OCI-LY3 (cell line): ENCODE measurements at regions not wholly inside any gene's neighbourhood (a gene's known extent, or its start where the extent isn't known, plus 50 kb on each side); places are given as distances from the start of the nearest gene placed in this dataset.

Source experiments
- CTCF ChIP-seq: fragments of 200-600, 300-600 bp; sonication (generic); IDR thresholded peaks from 2 replicates; pipeline ENCODE4 v1.5.1; 2014; ENCODE audit warnings: antibody characterized with exemption, low read length, low read depth
- EZH2phosphoT487 ChIP-seq: fragments of 200-600 bp; shearing (Covaris generic); IDR thresholded peaks from 2 replicates; pipeline ENCODE4 v1.6.1; 2018; ENCODE audit warnings: antibody characterized with exemption, mixed run types, low read depth

DNA sequence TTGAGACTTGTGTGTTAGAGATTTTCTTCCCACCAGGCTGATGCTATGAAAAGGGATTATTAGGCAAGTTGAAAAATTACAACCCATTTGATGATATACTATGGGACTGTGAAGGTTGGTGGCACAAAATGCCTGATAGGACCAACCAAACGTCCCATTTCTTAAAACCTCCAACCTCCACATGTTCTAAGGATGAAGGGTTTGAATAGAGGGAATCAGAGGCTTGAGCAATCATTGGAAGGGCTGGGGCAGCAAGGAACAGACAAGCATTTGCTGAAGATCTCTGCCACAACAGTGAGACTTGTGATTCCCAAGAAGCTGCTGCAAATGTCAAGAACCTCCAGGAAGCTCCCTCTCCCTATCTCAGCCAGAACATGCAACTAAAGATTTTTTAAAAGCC, 283.1 kb downstream of the ELAVL2 start:
- no peak for TF ChIP-seq CTCF
- TF ChIP-seq EZH2phosphoT487, result no peak
